ENCODE measurements at regions not wholly inside any gene's neighbourhood (a gene's known extent, or its start where the extent isn't known, plus 50 kb on each side); places are given as distances from the start of the nearest gene placed in this dataset.

- H3K4me1 ChIP-seq (ENCODE audit: control insufficient read depth, insufficient read depth, low read length): no peaks in the 10 kb centered on the region
- no peak overlapping the region for H4K8ac ChIP-seq (ENCODE audit: low read depth in 2 of 2, low read length in 2 of 2)
- ChIA-PET CTCF (interaction anchor here (0.6 kb wide), 1 partner anchor 427 kb away, joined by 4 read pairs; no protein-coding TSS in a partner anchor), POLR2A (ENCODE audit: unreplicated experiment) (no interaction called here)
- H2BK5ac ChIP-seq (ENCODE audit: low read depth, low read length, poor library complexity, severe bottlenecking): no peak overlapping the region
- no peak overlapping the region for H3K14ac ChIP-seq (replicated peaks; ENCODE audit: low read depth, low read length)
- BruUV-seq (replicated peaks): no TSS peak
- H2AK9ac ChIP-seq (replicated peaks; ENCODE audit: low read depth, low read length, poor library complexity): no peak overlapping the region
- no peak overlapping the region for H2BK15ac ChIP-seq (ENCODE audit: low read depth, low read length)
- peaks cover 7% of the 10 kb centered on the region for H3K9me3 ChIP-seq (ENCODE audit: control insufficient read depth, insufficient read depth, low read length)
- H2BK20ac ChIP-seq (ENCODE audit: low read depth, low read length): no peak overlapping the region
- H3K4ac ChIP-seq (ENCODE audit: low read depth, low read length): no peak overlapping the region
- no peaks in the 10 kb centered on the region for H3K9me1 ChIP-seq (ENCODE audit: insufficient read depth, low read length)
- no peak overlapping the region for H3K56ac ChIP-seq (ENCODE audit: extremely low read depth, insufficient read depth, low read length)
- dilution Hi-C loops (cut with HindIII; ENCODE audit: low sequenced_read_pairs, unreplicated experiment) (no loop called here), in situ Hi-C loops (cut with MboI; ENCODE audit: low sequenced_read_pairs) (no loop called here), intact Hi-C loops (cut with micrococcal nuclease) (no loop called here)
- H4K20me1 ChIP-seq (ENCODE audit: insufficient read depth, low read length): no peaks in the 10 kb centered on the region
- H3K9ac ChIP-seq (ENCODE audit: low read depth, low read length): no peak overlapping the region
- no peak overlapping the region for H3K23ac ChIP-seq (ENCODE audit: low read depth, low read length)
- no peak overlapping the region for H3K27ac ChIP-seq (ENCODE audit: insufficient read depth, low read length)
- no peaks in the 10 kb centered on the region for H3K27me3 ChIP-seq (ENCODE audit: control insufficient read depth, insufficient read depth, low read length)
- H3K36me3 ChIP-seq (ENCODE audit: control insufficient read depth, insufficient read depth, low read length): no peaks in the 10 kb centered on the region
- WGBS, 2 experiments (ENCODE audit: extremely low coverage in 2 of 2, insufficient read length in 1 of 2): no CpG with 5 or more reads among the region's 8 CpGs
- no peak overlapping the region for H3K4me3 ChIP-seq (ENCODE audit: insufficient read depth, low read depth, low read length)
- H2AK5ac ChIP-seq (ENCODE audit: low read depth, low read length): no peak overlapping the region
- H3K79me1 ChIP-seq (ENCODE audit: low read depth in 1 of 2, low read length in 2 of 2): no peaks in the 10 kb centered on the region
- DNase-seq: no peak
- H4K91ac ChIP-seq (ENCODE audit: insufficient read depth, low read depth, low read length): no peak overlapping the region
- no peak overlapping the region for H2BK120ac ChIP-seq (ENCODE audit: low read depth, low read length)
- no peak overlapping the region for H4K5ac ChIP-seq (ENCODE audit: low read depth, low read length)
- no peak for ATAC-seq (ENCODE audit: low read depth)
- no peak overlapping the region for H3K18ac ChIP-seq (ENCODE audit: low read depth, low read length)
- H2AFZ ChIP-seq (replicated peaks; ENCODE audit: low read length, poor library complexity): no peak overlapping the region
- H3K4me2 ChIP-seq (ENCODE audit: low read depth, low read length): no peak overlapping the region
- TF ChIP-seq CEBPB (IDR thresholded peaks at IDR 0.05; ENCODE audit: low read depth, low read length) (no peak), RCOR1 (IDR thresholded peaks at IDR 0.05; ENCODE audit: insufficient replicate concordance, low read length) (no peak), CTCF (conservative IDR thresholded peaks at IDR 0.05; ENCODE audit: low read depth, low read length) (0 out of 2 replicates have a peak, but pooled peaks have one; percentile 9)
Observed at GRCh38 chr10:108204528-108205305, 1040.2 kb upstream of the SORCS1 start.

Data from IMR-90 (cell line).